ENCODE measurements at regions not wholly inside any gene's neighbourhood (a gene's known extent, or its start where the extent isn't known, plus 50 kb on each side); places are given as distances from the start of the nearest gene placed in this dataset.

- no peak for DNase-seq (ENCODE audit: low spot score)
Observed at GRCh38 chrX:8869812-8870211, 68.6 kb upstream of the FAM9A start.

GRCh38 chrX:8868906-8869305 is 67.7 kb upstream of the FAM9A start:
- peak; percentile 18 for DNase-seq (ENCODE audit: low spot score)

GRCh38 chrX:8868070-8868773 is 67.0 kb upstream of the FAM9A start:
- no peak for DNase-seq (ENCODE audit: low spot score)

GRCh38 chrX:8867406-8867805 is 66.2 kb upstream of the FAM9A start:
- no peak for DNase-seq (ENCODE audit: low spot score)

GRCh38 chrX:8864161-8864560 is 63.0 kb upstream of the FAM9A start:
- DNase-seq (ENCODE audit: low spot score), result no peak

- DNase-seq (ENCODE audit: low spot score), result no peak
Observed at GRCh38 chrX:8861908-8862307, 60.7 kb upstream of the FAM9A start.

GRCh38 chrX:8851231-8851886 is 50.2 kb upstream of the FAM9A start:
- no peak for DNase-seq (ENCODE audit: low spot score)
